ENCODE measurements at regions not wholly inside any gene's neighbourhood (a gene's known extent, or its start where the extent isn't known, plus 50 kb on each side); places are given as distances from the start of the nearest gene placed in this dataset.
"Not testable (repeated sequence)": the region's sequence is repeated elsewhere in the genome, so short reads cannot be mapped to it uniquely, and the experiment has no call there.

- intact Hi-C loops (cut with DNase I): no loop called here
- Histone ChIP-seq H3K27me3 (ENCODE audit: control insufficient read depth, insufficient read depth, low read length) (no peaks in the 10 kb centered on the region), H3K9ac (ENCODE audit: low read length in 3 of 3) (no peak overlapping the region), H3K4me1 (ENCODE audit: control insufficient read depth in 2 of 3, insufficient read depth in 2 of 3, low read depth in 1 of 3, low read length in 3 of 3) (no peaks in the 10 kb centered on the region), H3K9me3 (ENCODE audit: control insufficient read depth in 2 of 3, insufficient read depth in 1 of 3, low read length in 3 of 3) (no peaks in the 10 kb centered on the region), H3K4me3 (ENCODE audit: low read length in 3 of 3) (no peak overlapping the region), H3K27ac (ENCODE audit: low read depth in 2 of 2, low read length in 2 of 2) (no peak overlapping the region), H3K36me3 (ENCODE audit: control insufficient read depth in 2 of 3, insufficient read depth in 3 of 3, low read length in 3 of 3) (no peaks in the 10 kb centered on the region)
- DNase-seq: no peak
- FAIRE-seq: no peak
- TF ChIP-seq, protein P1, sequence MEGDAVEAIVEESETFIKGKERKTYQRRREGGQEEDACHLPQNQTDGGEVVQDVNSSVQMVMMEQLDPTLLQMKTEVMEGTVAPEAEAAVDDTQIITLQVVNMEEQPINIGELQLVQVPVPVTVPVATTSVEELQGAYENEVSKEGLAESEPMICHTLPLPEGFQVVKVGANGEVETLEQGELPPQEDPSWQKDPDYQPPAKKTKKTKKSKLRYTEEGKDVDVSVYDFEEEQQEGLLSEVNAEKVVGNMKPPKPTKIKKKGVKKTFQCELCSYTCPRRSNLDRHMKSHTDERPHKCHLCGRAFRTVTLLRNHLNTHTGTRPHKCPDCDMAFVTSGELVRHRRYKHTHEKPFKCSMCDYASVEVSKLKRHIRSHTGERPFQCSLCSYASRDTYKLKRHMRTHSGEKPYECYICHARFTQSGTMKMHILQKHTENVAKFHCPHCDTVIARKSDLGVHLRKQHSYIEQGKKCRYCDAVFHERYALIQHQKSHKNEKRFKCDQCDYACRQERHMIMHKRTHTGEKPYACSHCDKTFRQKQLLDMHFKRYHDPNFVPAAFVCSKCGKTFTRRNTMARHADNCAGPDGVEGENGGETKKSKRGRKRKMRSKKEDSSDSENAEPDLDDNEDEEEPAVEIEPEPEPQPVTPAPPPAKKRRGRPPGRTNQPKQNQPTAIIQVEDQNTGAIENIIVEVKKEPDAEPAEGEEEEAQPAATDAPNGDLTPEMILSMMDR (IDR thresholded peaks at IDR 0.05; ENCODE audit: borderline replicate concordance, extremely low read depth, insufficient read depth): no peak
Measured at GRCh38 chr10:8365935-8366911, 311.7 kb downstream of the GATA3 start.

DNA sequence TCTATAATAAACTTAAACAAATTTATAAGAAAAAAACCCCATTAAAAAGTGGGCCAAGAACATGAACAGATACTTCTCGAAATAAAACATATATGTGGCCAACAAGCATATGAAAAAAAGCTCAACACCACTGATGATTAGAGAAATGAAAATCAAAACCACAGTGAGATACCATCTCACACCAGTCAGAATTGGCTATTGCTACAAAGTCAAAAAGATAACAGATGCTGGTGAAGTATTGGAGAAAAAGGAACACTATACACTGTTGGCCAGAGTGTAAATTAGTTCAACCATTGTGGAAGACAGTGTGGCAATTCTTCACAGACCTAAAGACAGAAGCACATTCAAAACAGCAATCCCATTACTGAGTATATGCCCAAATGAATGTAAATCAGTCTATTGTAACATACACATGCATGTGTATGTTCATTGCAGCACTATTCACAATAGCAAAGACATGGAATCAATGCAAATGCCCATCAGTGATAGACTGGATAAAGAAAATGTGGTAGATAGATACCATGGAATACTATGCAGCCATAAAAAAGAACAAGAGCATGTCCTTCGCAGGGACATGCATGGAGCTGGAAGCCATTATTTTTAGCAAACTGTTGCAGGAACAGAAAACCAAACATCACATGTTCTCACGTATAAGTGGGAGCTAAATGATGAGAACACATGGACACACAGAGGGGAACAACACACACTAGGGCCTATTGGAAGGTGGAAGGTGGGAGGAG lies 313.4 kb downstream of the GATA3 start:
- H3K27ac ChIP-seq (ENCODE audit: low read depth in 2 of 2, low read length in 2 of 2); H3K4me1 ChIP-seq (ENCODE audit: control insufficient read depth in 2 of 3, insufficient read depth in 2 of 3, low read depth in 1 of 3, low read length in 3 of 3); FAIRE-seq; H3K9ac ChIP-seq (ENCODE audit: low read length in 3 of 3); intact Hi-C loops (cut with DNase I); DNase-seq; H3K27me3 ChIP-seq (ENCODE audit: control insufficient read depth, insufficient read depth, low read length); H3K9me3 ChIP-seq (ENCODE audit: control insufficient read depth in 2 of 3, insufficient read depth in 1 of 3, low read length in 3 of 3); H3K36me3 ChIP-seq (ENCODE audit: control insufficient read depth in 2 of 3, insufficient read depth in 3 of 3, low read length in 3 of 3); H3K4me3 ChIP-seq (ENCODE audit: low read length in 3 of 3): not testable (repeated sequence)

DNA sequence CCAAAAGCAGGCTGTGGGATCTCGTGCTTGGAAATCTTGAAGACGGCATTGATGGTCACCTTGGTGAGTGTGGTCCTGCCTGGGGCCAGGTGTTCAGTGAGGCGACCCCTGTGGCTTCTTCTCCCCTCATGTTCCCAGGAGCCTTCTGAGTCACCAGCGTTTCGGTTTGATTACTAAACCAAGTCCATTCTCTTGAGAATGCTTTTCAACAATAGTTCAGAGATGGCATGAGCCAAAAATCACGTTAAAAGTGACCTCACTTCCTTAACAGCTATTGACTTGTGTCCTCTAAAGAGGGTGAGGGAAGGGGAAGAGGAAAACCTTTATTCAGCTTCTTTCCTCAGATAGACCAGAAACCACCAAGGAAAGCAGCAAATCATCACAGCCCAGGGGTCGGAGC lies 315.2 kb downstream of the GATA3 start:
- Histone ChIP-seq H3K4me3 (ENCODE audit: low read length in 3 of 3) (no peak overlapping the region), H3K36me3 (ENCODE audit: control insufficient read depth in 2 of 3, insufficient read depth in 3 of 3, low read length in 3 of 3) (no peaks in the 10 kb centered on the region), H3K4me1 (ENCODE audit: control insufficient read depth in 2 of 3, insufficient read depth in 2 of 3, low read depth in 1 of 3, low read length in 3 of 3) (no peaks in the 10 kb centered on the region), H3K9ac (ENCODE audit: low read length in 3 of 3) (no peak overlapping the region), H3K27ac (ENCODE audit: low read depth in 2 of 2, low read length in 2 of 2) (no peak overlapping the region), H3K27me3 (ENCODE audit: control insufficient read depth, insufficient read depth, low read length) (no peaks in the 10 kb centered on the region), H3K9me3 (ENCODE audit: control insufficient read depth in 2 of 3, insufficient read depth in 1 of 3, low read length in 3 of 3) (no peaks in the 10 kb centered on the region)
- intact Hi-C loops (cut with DNase I): no loop called here
- DNase-seq (no peak), FAIRE-seq (no peak)
- TF ChIP-seq, protein P1 (IDR thresholded peaks at IDR 0.05; ENCODE audit: borderline replicate concordance, extremely low read depth, insufficient read depth): no peak

DNA sequence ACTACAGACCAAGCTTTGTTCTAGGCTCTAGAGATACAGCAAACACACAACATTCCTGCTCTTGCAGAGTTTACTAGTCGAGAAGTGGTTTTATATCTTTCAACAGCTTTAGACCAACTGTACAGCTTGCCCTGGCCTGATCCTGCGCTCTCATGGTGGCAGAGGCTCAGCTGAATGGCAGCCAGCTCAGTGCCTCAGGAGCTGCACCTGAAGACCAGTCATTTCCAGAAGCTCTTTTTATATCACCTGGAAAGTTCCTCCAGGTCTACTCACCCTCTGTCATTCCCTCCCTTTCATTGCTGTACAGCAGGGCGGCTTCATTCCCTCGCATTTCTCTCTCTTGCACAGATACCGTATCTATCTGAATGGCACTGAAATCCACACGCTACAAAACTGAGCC lies 319.8 kb downstream of the GATA3 start:
- FAIRE-seq (no peak), DNase-seq (no peak)
- TF ChIP-seq, protein P1 (IDR thresholded peaks at IDR 0.05; ENCODE audit: borderline replicate concordance, extremely low read depth, insufficient read depth): no peak
- Histone ChIP-seq H3K4me1 (ENCODE audit: control insufficient read depth in 2 of 3, insufficient read depth in 2 of 3, low read depth in 1 of 3, low read length in 3 of 3) (no peaks in the 10 kb centered on the region), H3K27me3 (ENCODE audit: control insufficient read depth, insufficient read depth, low read length) (no peaks in the 10 kb centered on the region), H3K36me3 (ENCODE audit: control insufficient read depth in 2 of 3, insufficient read depth in 3 of 3, low read length in 3 of 3) (no peaks in the 10 kb centered on the region), H3K9me3 (ENCODE audit: control insufficient read depth in 2 of 3, insufficient read depth in 1 of 3, low read length in 3 of 3) (no peaks in the 10 kb centered on the region), H3K27ac (ENCODE audit: low read depth in 2 of 2, low read length in 2 of 2) (no peak overlapping the region), H3K9ac (ENCODE audit: low read length in 3 of 3) (no peak overlapping the region), H3K4me3 (ENCODE audit: low read length in 3 of 3) (no peak overlapping the region)
- intact Hi-C loops (cut with DNase I): no loop called here

Measured in kidney (tissue), 13 donors.